Left cardiac atrium (tissue), 4 donors: ENCODE measurements at regions not wholly inside any gene's neighbourhood (a gene's known extent, or its start where the extent isn't known, plus 50 kb on each side); places are given as distances from the start of the nearest gene placed in this dataset.

ENCODE experiments used
- ATAC-seq, 2 donors: fragments of 200-7000 bp; cut with Tn5 transposase; one replicate each; pipeline ENCODE4 v1.9.1; 2020; ENCODE audit warnings: mild to moderate bottlenecking in 2 of 2, moderate library complexity in 2 of 2
- DNase-seq: peaks from one replicate; pipeline ENCODE4 v3.0.0-alpha.2; 2020
- intact Hi-C, 2 donors: fragments of 100-400 bp; cut with DNase I; formaldehyde crosslinking; loops; one replicate each; pipeline versions ENCODE4 v1.14.1 to v1.15.1; 2022 to 2023
- donor health status: DM: no; HTN: yes; CAD: no.
- donor health status: DM: no; HTN: yes; CAD: no; lungs with severe emphysema.
- donor health status: DM: yes; HTN: yes; CAD: no.
- donor health status: Dilated cardiomyopathy.

DNA sequence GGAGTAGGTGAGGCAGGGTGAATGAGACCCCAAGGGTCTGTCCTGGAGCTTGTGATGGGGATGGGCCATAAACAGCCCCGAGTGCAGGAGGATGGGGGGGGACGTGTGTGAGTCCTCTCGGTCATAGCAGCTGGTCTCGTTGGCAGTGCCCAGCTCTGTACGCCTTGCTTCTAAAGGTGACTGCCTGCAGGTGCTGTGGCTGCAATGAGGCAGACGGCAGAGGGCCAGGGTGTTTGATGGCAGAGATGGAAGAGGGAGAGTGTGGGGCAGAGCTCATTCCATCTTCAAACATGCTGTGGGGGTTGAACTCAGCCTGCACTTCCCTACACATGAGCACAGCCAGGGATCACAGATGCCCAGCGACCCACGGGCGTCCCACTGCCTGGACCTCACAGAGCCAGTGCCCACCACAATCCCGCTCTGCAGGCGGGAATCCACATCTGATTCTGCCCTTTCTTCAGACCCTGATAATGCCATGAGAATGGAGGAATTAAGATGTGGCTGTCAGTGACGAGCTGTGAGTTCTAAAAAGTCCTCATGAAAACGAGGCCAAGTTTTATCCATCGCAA, 123.3 kb upstream of the CDH4 start:
- no peak for ATAC-seq
- no peak for DNase-seq
- intact Hi-C loops = no loop called here

DNA sequence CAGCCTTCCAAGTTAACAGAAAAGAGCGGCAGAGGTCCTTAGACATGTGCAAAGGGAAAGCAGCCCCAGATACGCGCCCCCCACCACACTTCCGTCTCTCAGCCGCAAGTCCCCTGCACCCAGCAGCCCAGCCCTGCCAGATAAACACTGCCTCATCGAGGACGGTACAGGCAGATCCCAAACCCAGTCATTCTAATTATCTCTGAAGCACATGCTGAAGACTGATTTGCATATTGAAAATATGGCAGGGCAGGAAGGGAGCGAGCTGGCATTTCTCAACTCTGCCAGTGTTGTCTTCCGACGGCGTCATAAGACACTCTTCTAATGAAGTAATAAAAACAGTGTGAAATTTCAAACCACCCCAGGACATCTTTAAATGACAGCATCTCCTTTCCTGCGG, 122.8 kb upstream of the CDH4 start:
- no peak for DNase-seq
- intact Hi-C loops = no loop called here
- ATAC-seq = no peak

DNA sequence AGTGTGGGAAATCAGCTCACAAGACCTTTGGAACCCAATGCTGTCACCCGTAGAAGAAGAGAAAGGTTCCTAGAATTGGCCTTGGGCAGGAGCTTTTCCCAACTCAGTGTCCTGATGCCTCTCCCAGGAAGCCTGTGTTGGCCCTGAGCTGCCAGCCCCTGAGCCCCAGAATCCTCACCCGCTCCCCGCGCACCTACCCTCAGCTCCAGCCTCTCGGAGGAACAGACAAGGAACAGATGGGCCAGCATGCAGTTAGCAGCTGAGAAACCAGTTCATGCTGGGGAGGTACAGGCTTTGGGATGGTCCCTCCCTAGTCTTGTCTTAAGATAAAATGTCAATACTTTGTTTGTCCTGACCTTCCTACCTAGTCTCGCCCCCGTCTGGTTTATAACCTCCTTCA, 121.9 kb upstream of the CDH4 start:
- DNase-seq (no peak), ATAC-seq (no peak)
- intact Hi-C loops = no loop called here

DNA sequence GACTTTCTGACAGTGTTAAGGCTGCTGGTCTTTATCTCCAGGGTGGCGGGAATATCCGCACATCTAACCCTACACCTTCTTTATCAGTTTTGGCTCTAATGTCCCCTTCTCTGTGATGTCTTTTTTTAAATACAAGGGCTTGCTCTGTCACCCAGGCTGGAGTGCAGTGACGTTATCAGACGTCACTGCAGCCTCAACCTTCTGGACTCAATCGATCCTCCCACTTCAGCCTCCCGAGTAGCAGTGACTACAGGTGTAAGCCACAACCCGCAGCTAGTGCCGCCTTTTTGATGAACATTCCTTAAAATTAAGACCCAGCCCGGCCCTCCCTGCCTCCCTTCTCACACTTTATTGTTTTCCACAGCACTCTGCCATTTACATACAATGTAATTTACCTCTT, 120.1 kb upstream of the CDH4 start:
- DNase-seq = no peak
- no peak for ATAC-seq
- intact Hi-C loops = no loop called here

DNA sequence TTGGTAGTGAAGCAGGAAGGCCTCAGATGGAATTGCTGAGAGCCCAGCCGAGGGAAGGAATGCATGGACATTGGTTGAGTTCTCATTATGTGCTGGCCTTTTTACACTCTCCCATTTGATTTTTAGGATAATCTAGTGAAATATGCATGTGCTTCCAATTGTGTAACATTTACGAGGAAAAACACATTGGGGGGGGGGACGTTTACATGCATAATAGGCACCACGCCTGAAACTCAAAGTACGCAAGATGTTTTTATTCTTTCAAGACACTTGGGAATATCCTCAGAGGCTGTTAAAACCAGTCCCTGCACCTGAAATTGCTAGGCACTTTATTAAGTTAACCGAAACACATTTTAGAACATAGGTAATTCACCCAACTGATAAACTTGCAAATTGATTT, 118.5 kb upstream of the CDH4 start:
- intact Hi-C loops = no loop called here
- no peak for ATAC-seq
- no peak for DNase-seq

DNA sequence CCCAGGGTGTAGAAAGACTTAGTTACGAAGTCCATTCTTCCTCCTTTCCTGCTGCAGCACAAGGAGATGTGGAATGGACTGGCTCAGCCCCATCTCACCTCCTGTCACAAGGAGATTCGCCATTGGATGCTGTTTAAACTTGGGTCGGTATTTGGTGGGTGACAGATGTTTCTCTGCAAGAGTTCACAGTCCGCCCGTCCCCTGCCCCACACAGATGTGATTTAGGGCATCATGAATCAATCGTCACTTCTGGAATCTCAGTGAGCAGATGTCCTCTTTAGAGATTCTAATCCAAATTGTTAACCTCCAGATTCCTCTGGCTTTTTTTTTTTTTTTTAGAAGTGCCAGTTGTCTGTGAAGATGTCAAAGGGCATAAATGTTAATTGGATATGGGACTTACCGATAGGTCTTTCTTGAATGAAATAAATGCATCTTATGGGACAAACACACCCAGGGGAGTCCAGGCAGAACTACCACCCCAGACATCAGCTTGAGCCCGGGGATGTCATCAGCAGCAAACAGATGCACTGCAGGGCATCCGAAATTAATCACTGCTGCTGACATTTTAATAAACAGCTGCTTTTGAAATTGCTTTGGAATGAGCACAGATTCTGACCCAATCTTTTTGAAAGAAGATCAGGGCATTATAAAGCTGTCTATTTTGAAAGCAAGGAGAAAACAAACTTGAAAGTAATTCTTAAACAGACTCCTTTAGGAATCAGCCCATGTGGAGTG, 117.6 kb upstream of the CDH4 start:
- intact Hi-C loops = no loop called here
- ATAC-seq = no peak
- DNase-seq = no peak

DNA sequence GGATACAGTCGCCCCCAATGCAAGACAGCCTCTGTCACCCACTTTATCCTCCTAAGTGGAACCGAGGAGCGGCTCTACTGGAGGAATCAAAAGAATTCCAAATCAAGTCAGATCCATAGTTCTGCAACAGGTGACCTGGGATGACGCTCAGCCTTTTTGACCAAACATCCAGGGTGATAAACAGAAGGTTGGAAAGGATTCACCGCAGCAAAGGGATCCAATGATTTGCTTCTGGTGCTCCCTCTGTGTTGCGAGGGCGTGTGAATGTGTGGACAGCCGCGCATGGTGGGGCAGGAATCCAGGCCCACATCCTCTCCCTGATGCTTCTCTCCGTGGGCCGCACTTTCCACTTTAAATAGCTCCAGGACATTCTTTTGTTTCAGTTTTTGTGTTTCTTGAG, 116.8 kb upstream of the CDH4 start:
- intact Hi-C loops = no loop called here
- ATAC-seq (no peak), DNase-seq (no peak)

DNA sequence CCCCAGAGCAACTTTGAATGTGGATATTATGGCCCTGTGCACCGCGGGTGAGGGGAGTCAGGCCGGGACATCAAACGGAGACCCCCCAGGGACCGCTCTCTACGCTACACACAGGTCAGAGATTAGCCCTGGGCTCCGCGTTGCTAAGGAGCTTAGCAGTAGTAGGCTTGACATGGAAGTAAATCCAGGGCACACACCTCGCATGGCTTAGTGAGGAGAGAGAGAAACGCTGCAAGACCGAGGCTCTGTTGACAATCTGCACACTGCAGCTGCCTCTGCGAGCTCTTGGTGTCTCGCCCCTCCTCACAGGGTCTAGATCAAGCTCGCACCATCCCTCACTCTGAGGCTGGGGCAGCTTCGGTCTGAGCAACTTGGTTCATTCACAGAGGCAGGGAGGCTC, 116.1 kb upstream of the CDH4 start:
- no peak for ATAC-seq
- no peak for DNase-seq
- intact Hi-C loops = no loop called here

DNA sequence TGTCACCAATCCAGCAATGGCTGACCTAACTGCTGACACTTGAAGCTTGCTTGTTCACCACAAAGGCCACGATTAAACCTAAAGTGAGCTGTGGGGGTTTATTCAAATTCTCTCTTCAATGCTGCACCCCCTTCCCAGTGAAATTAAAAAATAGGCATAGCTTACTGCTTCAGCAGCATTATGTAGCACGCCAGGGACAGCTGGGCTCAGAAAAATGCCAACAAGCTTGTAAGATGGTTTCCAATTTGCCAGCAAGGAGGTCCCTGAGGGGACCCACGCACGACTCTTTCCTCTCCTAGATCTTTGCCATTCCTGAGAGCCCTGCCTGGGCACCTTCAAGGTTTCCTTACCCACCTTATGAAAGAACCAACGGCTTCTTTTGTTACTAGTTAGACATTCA, 113.5 kb upstream of the CDH4 start:
- no peak for ATAC-seq
- intact Hi-C loops = no loop called here
- DNase-seq = no peak

DNA sequence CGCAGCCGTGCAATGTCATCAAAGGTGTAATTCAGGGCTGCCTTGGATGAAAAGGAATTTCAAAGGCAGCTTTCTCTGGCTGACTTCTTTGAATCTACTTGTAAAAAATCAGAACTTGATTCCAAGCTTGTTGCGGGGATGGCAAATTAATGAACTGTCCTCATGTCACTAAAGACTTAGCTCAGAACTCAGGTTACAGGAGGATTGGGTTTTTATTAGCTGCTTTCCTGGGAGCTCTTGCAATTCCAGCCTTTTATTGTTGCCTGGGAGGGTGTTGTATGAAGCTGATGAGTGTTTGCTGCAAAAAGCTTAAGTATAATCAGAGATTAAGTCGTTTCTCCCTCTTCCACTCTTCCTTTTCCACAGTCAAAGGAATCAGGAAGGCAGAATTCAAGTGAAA, 113.0 kb upstream of the CDH4 start:
- ATAC-seq = no peak
- no peak for DNase-seq
- intact Hi-C loops = no loop called here

DNA sequence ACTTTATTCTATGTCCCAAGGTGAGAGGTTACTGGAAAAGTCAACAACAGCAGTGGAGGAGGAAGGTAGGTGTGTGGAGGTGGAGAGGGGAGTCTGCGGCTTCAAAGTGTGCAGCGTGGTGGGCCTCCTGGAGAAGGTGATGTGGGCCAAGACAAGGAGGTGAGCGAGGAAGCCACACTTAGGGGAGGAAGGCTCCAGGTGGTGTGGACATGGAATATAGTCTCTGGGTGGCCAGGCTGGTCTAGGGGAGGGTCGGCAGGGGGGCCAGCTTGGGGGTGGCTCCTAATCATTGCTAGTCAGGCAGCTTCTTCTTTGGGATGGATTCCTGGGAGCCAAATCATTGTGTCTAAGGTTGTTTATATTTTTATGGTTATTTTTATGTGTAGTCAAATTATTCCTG, 111.5 kb upstream of the CDH4 start:
- ATAC-seq (no peak), DNase-seq (no peak)
- intact Hi-C loops = no loop called here

DNA sequence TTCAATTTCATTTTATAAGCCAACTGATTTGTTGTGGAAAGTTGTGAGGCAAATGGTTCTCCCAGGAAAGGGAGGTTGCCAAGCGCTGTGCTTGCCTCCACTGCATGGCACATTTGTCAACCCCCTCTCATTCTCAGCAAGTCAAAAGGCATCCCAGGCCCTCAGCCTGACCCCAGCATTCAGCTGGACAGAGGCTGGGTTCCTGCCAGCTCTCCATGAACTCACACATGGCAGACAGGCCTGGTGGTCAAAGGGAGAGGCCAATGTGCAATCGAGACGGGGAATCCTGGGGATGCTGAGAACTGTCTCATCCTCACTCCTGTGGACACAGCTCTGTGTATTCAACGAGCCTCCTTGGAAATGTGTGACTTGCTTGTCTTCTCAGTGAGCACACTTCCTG, 106.0 kb upstream of the CDH4 start:
- ATAC-seq = no peak
- no peak for DNase-seq
- intact Hi-C loops = no loop called here

DNA sequence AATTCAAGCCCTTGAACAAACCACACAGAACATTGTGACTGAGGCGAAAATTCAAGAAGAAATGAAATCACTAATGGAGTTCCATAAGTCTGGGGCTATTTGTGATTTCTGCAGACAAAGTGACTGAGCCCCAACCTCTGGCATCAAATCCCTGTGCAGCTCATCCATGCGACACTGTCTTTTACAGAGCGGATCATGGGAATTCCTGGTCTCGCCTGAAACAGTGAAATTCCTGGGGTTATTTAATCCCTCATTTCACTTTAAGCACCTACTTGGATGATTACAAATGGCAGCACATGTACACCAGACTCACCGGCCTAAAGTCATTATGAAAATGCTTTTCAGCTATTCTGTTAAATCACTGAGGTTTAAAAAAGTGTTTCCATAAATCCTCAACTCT, 102.4 kb upstream of the CDH4 start:
- ATAC-seq (no peak), DNase-seq (no peak)
- intact Hi-C loops = no loop called here

DNA sequence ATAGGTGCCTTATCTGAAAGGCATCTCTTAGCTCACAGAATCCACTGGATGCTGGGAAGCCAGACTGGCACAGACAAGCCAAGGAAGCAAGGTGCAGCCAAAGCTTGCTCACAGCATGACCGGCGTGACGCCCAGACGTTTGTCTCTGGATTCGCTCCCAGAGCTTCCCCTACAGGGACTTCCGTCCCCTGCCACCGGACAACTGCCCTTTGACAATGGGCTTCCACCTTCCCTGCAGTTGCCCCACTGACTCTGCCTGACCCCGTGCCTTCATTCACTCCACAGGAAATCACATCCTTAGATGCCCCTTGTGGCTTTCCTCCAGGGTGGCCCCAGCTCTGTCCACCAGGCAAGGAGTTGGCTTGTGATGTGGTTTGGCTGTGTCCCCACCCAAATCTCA, 94.8 kb upstream of the CDH4 start:
- no peak for ATAC-seq
- intact Hi-C loops = no loop called here

DNA sequence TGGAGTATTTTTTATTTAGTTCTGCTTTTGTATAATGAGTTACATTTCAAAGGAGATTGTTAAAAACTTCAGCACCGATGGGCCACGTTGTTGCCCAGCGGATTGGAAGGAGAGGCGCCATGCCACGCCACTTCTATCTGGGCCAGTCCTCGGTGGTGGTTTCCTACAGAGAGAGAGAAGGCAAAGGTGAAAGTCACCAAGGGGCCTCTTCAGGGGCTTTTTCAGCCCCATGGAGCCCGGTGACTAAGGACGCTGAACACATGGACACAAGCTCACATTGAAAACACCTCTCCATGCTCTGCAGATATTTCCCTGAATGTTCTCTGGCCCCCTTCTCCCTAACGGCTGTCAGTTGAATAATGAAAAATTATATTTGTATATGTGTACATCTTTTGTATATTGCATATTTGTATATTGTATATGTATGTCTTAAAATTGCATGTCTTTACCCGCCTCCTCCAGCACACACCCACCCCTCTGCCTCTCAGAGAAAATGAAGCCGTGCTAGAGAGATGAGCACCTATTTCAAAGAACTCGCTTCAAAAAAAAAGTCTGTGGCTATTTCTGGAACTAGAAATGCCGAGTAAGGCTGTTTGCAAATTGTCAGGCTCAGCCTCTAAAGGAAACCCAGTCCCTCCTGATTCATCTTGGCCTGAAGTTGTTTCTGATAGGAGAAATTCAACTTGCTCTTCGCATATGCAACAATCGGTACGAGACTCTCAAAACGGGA, 91.9 kb upstream of the CDH4 start:
- intact Hi-C loops = no loop called here
- DNase-seq (no peak), ATAC-seq (no peak)

More for the DNA sequence above, 94.8 kb upstream of the CDH4 start:
- no peak for DNase-seq

DNA sequence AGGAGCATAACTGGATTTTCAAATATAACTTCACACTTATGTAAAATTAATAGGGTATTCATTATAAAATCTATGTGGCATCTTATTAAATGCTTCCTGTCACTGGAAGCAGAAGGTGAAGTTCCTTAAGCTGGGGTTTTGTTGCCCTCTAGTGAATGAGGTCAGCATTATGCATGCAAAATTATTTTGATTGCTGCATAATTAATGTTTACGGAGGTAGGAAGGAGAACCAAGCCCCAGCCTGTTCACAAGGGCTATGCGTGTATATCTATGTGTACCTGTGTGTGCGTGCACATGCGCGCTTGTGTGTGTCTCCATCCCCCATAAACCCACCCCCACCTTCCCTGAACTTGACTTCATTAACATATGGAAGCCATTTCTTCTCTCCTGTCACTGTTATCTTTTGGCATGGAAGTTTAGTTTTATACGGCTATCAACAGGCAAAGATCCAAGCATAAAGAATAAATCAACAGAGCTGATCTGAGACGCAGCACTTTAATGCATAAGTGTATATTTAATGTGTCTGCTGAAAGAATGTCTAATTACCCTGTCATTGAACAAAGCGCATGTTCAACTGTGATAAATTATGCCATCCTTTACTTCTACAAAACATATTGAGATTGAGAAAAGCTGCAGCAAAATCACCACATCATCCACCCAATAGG, 90.2 kb upstream of the CDH4 start:
- no peak for DNase-seq
- intact Hi-C loops = no loop called here
- ATAC-seq = no peak

DNA sequence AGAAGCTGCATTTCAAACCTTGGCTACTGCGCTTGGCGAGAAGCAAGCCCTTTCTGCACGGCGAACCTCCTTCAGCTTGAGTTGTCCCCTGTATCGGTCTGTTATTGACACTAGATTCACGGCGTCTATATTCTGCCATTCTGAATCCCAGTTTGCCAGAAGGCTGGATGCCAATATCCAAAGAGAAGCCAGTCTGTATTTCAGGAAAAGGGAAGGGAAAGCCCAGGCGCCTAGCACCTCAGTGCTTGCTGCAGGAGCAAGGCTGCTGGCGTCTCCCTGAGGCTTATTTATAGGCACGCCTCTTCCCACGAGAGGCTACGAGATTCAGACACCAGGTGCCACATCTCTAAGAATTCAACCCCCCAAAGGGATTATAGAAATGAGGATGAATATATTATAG, 89.6 kb upstream of the CDH4 start:
- ATAC-seq = no peak
- no peak for DNase-seq
- intact Hi-C loops = no loop called here

DNA sequence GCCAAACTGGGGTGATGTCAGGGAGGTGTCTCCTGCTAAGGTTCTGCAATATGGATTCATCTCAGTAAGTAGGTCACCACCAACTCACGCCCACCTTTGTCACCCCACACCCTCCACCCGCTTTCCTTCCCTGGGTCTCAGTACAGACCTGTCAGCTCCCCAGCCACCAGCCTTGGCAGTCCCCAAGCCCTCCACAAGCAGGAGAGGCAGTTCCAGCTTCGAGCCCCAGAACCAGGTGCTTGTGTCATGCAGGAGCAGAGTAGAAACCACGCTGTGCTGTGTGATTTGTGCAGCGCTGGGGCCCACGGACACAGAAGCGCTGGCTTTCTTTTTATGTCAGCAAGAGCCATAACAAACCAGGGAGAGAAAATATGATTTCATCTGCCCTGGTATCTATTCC, 89.0 kb upstream of the CDH4 start:
- no peak for ATAC-seq
- intact Hi-C loops = no loop called here
- DNase-seq = no peak

DNA sequence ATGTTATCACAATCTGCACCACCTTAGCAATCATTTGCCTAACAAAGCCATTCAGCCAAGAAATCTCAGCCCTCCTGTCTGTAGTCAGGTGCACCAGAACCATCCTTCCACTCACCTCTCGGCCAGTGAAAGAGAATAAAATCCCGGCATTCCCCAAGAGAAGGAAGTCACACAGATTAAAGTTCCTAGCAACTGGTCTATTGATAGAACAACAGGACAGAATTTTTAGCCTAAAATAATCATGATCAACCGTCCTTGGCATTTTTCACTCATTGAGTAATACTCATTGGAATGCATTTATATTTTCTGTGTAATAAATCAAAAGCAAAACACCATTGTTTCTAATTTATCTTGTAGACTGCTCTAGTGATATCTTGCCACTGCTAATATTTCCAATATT, 85.7 kb upstream of the CDH4 start:
- no peak for DNase-seq
- intact Hi-C loops = no loop called here
- no peak for ATAC-seq

DNA sequence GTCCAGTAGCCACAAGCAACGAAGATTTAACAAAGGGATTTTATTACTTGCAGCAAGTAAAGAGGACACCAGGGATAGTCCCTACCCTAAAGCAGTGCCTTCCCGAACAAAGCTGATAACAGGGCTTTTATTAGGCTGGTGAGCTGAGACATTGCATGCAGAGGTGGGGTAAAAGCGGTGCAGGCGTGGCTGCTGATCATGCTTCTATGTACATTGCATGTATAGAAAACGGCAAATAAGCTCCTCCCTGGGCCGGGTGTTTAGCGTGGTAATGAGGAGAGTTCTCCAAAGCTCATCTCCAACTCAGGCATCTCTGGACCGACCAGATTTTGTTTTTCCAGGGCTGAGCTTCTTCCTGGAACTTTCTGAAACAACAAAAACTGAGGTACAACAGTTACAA, 83.5 kb upstream of the CDH4 start:
- intact Hi-C loops = no loop called here
- no peak for DNase-seq
- ATAC-seq = no peak

DNA sequence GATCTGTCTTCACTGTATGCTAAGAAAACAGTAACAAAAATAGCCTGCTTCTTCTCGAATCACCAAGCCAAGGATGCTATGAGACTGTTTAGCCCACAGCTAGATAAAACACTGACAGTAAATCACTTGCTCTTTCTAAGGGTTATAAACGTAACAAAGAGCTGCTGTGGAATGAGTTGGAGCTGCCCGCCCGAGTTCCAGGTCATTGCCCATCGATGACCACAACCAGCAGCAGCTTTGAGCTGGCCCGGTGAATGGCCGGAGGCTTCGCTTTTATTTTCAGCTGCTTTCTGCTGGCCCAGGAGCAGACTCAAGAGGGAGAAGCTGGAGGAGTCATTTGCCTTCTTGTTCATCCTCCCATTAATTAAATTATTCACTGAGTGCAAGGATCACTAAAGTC, 82.2 kb upstream of the CDH4 start:
- ATAC-seq (no peak), DNase-seq (no peak)
- intact Hi-C loops = no loop called here
